Immature natural killer cell (primary cell): ENCODE measurements at regions not wholly inside any gene's neighbourhood (a gene's known extent, or its start where the extent isn't known, plus 50 kb on each side); places are given as distances from the start of the nearest gene placed in this dataset.

ENCODE experiments used
- DNase-seq, 3 donors: peaks; one replicate each; pipeline ENCODE4 v3.0.0; 2022; ENCODE audit warnings: mixed read lengths in 1 of 3
- H3K27ac Mint-ChIP-seq, 6 donors: one replicate each; pipeline ENCODE4 v1.8.0; 2020; ENCODE audit warnings: mixed read lengths in 6 of 6, mild to moderate bottlenecking in 5 of 6, inconsistent platforms in 4 of 6, moderate library complexity in 3 of 6
- H3K27me3 Mint-ChIP-seq, 3 donors: one replicate each; pipeline ENCODE4 v1.8.0; 2020 to 2021; ENCODE audit warnings: low read depth in 3 of 3, mild to moderate bottlenecking in 3 of 3, mixed read lengths in 3 of 3, moderate library complexity in 3 of 3, inconsistent platforms in 1 of 3
- H3K36me3 Mint-ChIP-seq, 3 donors: one replicate each; pipeline ENCODE4 v1.8.0; 2020; ENCODE audit warnings: mixed read lengths in 3 of 3, inconsistent platforms in 2 of 3, mild to moderate bottlenecking in 2 of 3
- H3K4me1 Mint-ChIP-seq, 2 donors: one replicate each; pipeline ENCODE4 v1.8.0; 2020; ENCODE audit warnings: inconsistent platforms in 2 of 2, mild to moderate bottlenecking in 2 of 2, mixed read lengths in 2 of 2, moderate library complexity in 1 of 2
- H3K4me3 Mint-ChIP-seq, 5 donors: one replicate each; pipeline ENCODE4 v1.8.0; 2020; ENCODE audit warnings: mild to moderate bottlenecking in 5 of 5, mixed read lengths in 5 of 5, inconsistent platforms in 3 of 5, moderate library complexity in 3 of 5
- H3K9me3 Mint-ChIP-seq, 6 donors: one replicate each; pipeline ENCODE4 v1.8.0; 2020; ENCODE audit warnings: mild to moderate bottlenecking in 6 of 6, mixed read lengths in 6 of 6, inconsistent platforms in 4 of 6, moderate library complexity in 3 of 6

DNA sequence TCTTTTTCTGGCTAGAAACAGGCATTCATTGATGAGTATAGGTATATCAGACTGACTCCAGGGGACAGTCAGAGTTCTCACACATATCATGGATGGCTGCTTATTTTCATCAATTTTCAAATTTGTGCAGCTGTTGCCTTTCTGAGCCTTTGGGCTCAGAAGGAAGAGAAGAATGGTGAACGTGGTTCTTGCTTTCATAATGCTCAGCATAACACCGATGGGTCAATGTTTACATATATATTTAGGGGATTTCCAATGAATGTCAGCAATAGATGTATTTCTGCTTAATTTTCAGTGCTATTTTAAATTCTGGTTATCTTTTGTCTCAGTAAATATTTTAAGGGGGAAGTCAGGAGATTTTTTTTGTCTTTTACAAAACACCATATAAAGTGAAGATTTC lies 581.4 kb upstream of the DPPA4 start:
- Mint-ChIP-seq H3K27me3 (peaks cover 0 to 2% (median 0%) of the 10 kb centered on the region in 3 donors), H3K4me1 (peaks cover 0 to 1% of the 10 kb centered on the region in 2 donors), H3K36me3 (peaks cover 0 to 2% (median 2%) of the 10 kb centered on the region in 3 donors), H3K4me3 (no peak overlapping the region), H3K27ac (no peak overlapping the region), H3K9me3 (peaks cover 0 to 6% (median 0%) of the 10 kb centered on the region in 6 donors)
- no peak for DNase-seq

DNA sequence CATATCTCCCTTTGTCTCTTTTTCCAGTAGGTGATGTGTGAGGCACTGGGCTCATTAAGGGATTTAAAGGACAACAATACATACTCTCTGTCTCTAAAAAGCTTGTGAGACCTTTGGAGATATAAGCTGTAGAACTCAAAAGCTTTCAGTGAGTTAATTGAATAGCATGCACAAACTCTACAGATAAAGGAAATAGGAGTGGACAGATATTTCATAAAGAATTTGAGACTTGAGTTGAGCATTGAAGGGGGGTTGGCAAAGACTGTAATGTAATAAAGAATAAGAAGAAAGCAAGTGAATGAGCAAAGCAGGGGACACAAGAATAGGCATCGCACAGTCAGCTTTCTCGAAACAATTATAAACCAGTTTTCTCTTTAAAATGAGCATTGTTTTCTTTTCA lies 583.4 kb upstream of the DPPA4 start:
- Mint-ChIP-seq H3K4me1 (peaks cover 0 to 1% of the 10 kb centered on the region in 2 donors), H3K36me3 (no peaks in the 10 kb centered on the region), H3K27me3 (peaks cover 0 to 2% (median 0%) of the 10 kb centered on the region in 3 donors), H3K4me3 (no peak overlapping the region), H3K9me3 (no peaks in the 10 kb centered on the region), H3K27ac (no peak overlapping the region)
- DNase-seq: no peak

DNA sequence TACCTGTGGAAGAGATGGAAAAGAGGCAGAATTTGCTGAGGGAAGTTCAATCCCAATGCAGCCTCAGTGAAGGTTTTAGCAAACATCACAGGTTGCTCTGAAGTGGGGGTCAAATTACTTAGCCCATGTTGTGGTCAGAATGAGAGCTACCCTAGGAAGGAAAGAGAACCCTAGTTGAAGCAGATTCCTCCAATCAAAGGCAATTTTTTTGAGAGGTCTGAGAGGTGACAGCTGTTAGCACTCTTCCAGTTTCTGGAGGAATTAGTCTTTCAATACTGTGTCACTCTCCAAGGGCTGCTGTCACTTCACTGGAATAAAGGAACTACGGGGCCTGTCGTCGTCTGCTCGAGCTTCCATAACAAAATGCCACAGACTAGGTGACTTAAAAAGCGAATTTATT lies 584.2 kb upstream of the DPPA4 start:
- no peak overlapping the region for H3K27ac Mint-ChIP-seq
- no peak overlapping the region for H3K4me3 Mint-ChIP-seq
- H3K27me3 Mint-ChIP-seq: peaks cover 0 to 2% (median 0%) of the 10 kb centered on the region in 3 donors
- DNase-seq: no peak
- H3K4me1 Mint-ChIP-seq: peaks cover 0 to 1% of the 10 kb centered on the region in 2 donors
- no peaks in the 10 kb centered on the region for H3K9me3 Mint-ChIP-seq
- H3K36me3 Mint-ChIP-seq: no peaks in the 10 kb centered on the region

DNA sequence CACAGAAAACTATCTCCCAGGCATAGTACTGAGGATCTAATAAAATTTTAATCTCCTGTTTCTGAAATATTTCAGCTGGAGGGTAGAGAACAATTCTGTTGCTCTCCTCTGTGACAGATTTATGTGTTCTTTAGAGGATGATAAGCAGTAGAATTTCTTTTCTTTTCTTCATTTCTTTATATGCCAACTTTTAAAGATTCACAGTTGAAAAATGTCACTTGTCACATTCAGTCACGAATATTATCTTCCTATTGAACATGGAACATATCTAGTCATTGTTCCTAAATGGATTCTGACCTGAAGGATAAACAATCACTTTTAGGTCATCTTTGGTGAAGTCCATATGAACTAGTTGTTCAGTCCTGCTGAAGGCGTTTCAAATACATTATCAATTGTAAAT lies 585.5 kb upstream of the DPPA4 start:
- H3K27ac Mint-ChIP-seq: no peak overlapping the region
- H3K9me3 Mint-ChIP-seq: no peaks in the 10 kb centered on the region
- DNase-seq: no peak
- H3K4me1 Mint-ChIP-seq: peaks cover 0 to 1% of the 10 kb centered on the region in 2 donors
- H3K36me3 Mint-ChIP-seq: no peaks in the 10 kb centered on the region
- H3K27me3 Mint-ChIP-seq: peaks cover 0 to 2% (median 0%) of the 10 kb centered on the region in 3 donors
- no peak overlapping the region for H3K4me3 Mint-ChIP-seq

DNA sequence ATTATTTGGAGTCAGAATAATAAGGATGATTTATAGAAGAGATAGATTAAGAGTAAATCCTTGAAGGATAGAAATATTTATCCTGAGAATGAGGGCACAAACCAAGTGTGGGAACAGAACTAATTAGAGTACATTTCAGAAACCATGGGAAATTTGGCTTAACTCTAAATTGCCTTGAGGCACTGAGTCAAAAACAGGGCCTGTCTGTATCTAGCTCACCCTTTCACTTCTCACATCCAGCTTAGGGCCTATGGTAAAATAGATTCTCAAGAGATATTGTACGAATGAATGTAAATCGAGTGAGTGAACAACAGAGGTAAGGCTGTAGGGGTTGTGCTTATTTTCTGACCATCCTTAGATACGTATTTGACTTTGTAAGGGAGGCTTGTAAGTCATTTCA lies 586.1 kb upstream of the DPPA4 start:
- Mint-ChIP-seq H3K4me1 (peaks cover 0 to 1% of the 10 kb centered on the region in 2 donors), H3K9me3 (no peaks in the 10 kb centered on the region), H3K36me3 (no peaks in the 10 kb centered on the region), H3K27ac (no peak overlapping the region), H3K27me3 (peaks cover 0 to 3% (median 2%) of the 10 kb centered on the region in 3 donors), H3K4me3 (no peak overlapping the region)
- no peak for DNase-seq

DNA sequence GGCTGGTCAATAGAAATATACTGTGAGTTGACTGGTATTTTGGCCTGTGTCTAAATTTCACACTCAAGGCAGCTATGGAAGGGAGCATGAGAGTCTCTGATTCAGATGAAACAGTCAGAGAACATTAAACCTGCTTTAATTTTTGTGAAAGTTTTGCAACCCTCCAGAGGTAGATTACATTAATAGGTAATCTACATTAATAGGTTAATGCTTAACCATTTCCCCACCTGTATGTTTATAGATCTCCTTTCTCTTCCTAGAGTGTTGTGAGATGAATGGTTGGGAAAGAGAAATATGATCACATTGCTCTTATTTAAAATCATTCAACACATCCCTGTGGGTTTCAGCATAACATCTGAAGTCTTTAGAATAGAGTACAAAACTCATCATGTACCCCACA lies 586.9 kb upstream of the DPPA4 start:
- Mint-ChIP-seq H3K9me3 (no peaks in the 10 kb centered on the region), H3K4me1 (peaks cover 0 to 1% of the 10 kb centered on the region in 2 donors), H3K27me3 (peaks cover 0 to 3% (median 2%) of the 10 kb centered on the region in 3 donors), H3K4me3 (no peak overlapping the region), H3K36me3 (no peaks in the 10 kb centered on the region), H3K27ac (no peak overlapping the region)
- DNase-seq: no peak

DNA sequence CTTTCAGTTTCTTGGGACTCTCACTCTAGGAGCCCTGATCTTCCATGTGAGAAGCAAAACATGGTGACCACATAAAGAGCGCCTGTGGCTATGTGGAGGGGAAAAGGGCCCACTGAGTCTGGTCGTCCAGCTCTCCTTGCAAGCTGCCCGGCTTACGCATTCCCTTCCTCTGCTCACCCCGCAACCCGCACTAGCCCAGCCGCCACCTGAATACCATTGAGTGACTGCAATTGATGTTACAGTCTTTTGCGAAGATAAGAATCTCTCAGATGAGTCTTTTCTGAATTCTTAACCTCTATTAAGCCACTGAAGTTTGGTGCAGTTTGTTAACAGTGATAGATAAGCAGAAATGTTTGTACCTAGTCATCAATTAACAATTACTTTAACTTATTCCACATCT lies 589.0 kb upstream of the DPPA4 start:
- Mint-ChIP-seq H3K4me1 (peaks cover 0 to 1% of the 10 kb centered on the region in 2 donors), H3K4me3 (no peak overlapping the region), H3K27me3 (peaks cover 0 to 7% (median 5%) of the 10 kb centered on the region in 3 donors), H3K36me3 (no peaks in the 10 kb centered on the region), H3K27ac (no peak overlapping the region), H3K9me3 (no peaks in the 10 kb centered on the region)
- DNase-seq: no peak

DNA sequence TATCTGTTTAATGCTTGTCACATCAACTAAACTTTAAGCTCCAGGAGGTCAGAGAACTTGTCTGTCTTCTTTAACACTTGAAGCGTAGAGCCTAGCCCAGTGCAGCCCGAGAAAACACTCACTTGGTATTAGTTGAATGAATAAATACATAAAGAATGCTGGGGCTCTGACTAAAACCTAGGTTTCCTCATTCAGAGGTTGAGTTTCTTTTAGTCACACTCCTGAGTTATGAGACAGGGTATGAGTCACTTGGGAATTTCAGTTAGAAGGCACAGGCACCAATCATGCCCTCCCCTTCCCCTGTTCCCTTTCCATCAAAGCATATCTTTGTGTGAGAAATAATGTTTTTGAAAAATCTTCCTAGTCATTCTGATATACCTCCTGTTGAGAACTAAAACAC lies 589.8 kb upstream of the DPPA4 start:
- peaks cover 0 to 7% (median 5%) of the 10 kb centered on the region in 3 donors for H3K27me3 Mint-ChIP-seq
- DNase-seq: no peak
- H3K36me3 Mint-ChIP-seq: no peaks in the 10 kb centered on the region
- H3K27ac Mint-ChIP-seq: no peak overlapping the region
- H3K4me1 Mint-ChIP-seq: peaks cover 0 to 1% of the 10 kb centered on the region in 2 donors
- H3K9me3 Mint-ChIP-seq: no peaks in the 10 kb centered on the region
- H3K4me3 Mint-ChIP-seq: no peak overlapping the region

DNA sequence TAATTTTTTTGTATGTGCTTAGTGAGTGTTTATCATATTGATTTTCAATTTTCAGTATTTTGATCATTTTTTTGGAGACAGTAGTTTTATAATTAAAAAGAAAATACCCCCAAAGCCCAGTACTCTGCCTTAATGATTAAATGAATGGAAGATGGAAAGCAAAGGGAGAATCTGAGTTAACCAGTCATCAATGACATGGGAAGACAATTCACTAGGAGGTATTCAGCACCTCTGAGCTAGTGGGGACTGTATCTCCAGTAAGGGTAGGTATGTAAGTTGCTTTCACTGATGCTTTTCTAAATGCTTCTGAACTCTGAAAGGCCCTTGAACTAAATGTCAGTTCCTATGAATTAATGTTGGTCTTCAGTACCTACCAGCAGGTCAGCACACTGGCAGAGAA lies 590.4 kb upstream of the DPPA4 start:
- DNase-seq: no peak
- Mint-ChIP-seq H3K9me3 (no peaks in the 10 kb centered on the region), H3K27ac (no peak overlapping the region), H3K4me1 (peaks cover 0 to under 1% of the 10 kb centered on the region in 2 donors), H3K27me3 (peaks cover 0 to 7% (median 5%) of the 10 kb centered on the region in 3 donors), H3K4me3 (no peak overlapping the region), H3K36me3 (no peaks in the 10 kb centered on the region)

DNA sequence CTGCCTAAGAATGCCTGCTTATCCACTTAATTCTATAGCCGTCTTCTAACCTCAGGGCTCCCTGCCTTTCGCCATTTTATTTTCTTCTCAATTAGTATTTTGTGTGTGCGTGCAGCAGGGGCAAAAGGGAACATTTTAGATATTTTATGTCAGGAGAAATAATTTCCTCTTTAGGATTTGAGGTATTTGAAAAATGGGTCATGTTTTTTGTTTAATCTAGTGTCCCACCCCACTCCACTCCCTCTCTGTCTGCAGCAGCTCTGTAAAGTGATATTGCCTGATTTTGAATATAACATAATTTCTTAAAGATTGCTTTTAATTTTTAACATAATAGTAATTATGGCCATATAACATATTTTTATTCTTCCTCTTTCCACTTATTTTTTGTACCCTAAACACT lies 593.2 kb upstream of the DPPA4 start:
- Mint-ChIP-seq H3K36me3 (no peaks in the 10 kb centered on the region), H3K27ac (peak overlapping the region in 1 of 6 donors; percentile 12), H3K9me3 (no peaks in the 10 kb centered on the region), H3K4me1 (no peaks in the 10 kb centered on the region), H3K4me3 (no peak overlapping the region), H3K27me3 (peaks cover 0 to 10% (median 5%) of the 10 kb centered on the region in 3 donors)
- DNase-seq: no peak

DNA sequence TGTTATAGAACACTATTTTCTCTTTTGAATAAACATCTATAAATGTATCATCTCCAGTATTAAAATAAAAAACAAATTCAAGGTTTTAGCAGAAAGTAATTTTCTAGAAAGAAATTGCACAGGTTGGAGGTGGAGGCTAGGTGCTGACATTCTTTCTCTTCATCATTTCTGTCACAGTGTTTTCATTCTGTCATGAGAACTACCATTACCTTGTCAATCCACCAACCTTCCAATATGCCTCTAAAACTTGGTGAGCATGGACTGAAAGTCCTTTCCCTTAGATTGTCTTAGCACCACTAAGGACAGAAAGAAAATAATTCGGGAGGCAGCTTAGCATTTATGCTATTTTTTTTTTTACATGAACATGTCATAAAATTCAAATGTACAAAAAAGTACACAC lies 596.2 kb upstream of the DPPA4 start:
- H3K4me1 Mint-ChIP-seq: no peaks in the 10 kb centered on the region
- H3K36me3 Mint-ChIP-seq: no peaks in the 10 kb centered on the region
- no peak for DNase-seq
- peaks cover 0 to 7% (median 5%) of the 10 kb centered on the region in 3 donors for H3K27me3 Mint-ChIP-seq
- H3K9me3 Mint-ChIP-seq: no peaks in the 10 kb centered on the region
- H3K4me3 Mint-ChIP-seq: no peak overlapping the region
- no peak overlapping the region for H3K27ac Mint-ChIP-seq

DNA sequence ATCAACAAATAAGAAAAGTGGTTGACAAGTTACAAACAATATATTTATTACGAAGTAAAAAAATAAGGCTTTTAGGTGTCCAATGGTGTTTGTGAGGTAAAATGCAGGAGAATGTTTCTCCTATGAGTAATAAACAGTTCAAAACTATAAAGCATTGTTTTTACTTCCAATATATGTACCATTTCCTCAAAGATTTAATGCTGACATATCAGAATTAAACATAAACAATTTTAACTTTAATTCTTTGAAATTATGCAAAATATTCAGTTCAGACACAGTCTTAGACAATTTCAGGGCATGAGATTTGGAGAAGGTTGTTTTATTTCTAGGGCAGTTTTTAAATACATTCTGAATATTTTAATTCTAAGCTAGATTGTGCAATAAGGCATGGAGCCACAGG lies 602.5 kb upstream of the DPPA4 start:
- H3K36me3 Mint-ChIP-seq: no peaks in the 10 kb centered on the region
- no peak for DNase-seq
- H3K27me3 Mint-ChIP-seq: peaks cover 0 to 4% (median 3%) of the 10 kb centered on the region in 3 donors
- H3K9me3 Mint-ChIP-seq: no peaks in the 10 kb centered on the region
- H3K4me1 Mint-ChIP-seq: no peaks in the 10 kb centered on the region
- no peak overlapping the region for H3K4me3 Mint-ChIP-seq
- no peak overlapping the region for H3K27ac Mint-ChIP-seq

DNA sequence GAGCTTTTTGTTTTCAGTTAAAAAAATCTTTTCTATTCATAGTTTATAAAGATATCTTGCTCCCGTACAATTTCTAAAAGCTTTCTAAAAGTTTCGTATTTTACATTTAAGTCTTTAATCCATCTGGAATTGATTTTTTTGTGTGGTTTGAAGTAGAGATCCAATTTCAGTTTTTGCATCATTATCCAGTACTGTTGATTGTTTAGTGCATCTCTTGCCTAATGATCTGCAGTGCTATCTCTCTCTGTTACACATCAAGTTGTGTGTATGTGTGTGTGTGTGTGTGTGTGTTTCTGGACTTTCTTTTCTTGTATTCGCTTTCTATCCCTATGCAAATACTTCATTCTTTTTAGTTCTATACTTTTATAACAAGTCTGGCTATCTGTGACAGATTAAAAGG lies 605.8 kb upstream of the DPPA4 start:
- no peak overlapping the region for H3K4me3 Mint-ChIP-seq
- H3K9me3 Mint-ChIP-seq: no peaks in the 10 kb centered on the region
- no peaks in the 10 kb centered on the region for H3K4me1 Mint-ChIP-seq
- no peak for DNase-seq
- peaks cover 0 to 7% (median 0%) of the 10 kb centered on the region in 3 donors for H3K27me3 Mint-ChIP-seq
- H3K36me3 Mint-ChIP-seq: no peaks in the 10 kb centered on the region
- H3K27ac Mint-ChIP-seq: no peak overlapping the region

DNA sequence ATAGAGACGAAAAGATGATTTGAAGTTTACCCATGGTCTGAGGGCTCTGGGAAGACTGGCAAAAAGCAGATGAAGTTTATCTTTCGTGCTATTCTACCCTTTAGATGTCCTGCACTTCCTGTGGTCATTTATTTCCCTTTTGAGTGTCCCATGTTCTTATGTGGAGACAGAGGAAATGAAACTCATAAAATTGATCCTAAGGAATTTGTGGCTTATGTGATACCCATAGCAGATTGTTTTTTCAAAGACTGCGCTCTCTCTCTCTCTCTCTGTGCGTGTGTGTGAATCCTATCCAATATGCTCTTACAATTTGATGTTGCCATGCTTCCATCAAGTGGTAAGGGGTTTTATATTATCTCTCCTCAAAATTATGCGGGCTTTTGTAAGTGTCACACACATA lies 607.5 kb upstream of the DPPA4 start:
- Mint-ChIP-seq H3K9me3 (no peaks in the 10 kb centered on the region), H3K4me3 (no peak overlapping the region), H3K27ac (no peak overlapping the region), H3K4me1 (no peaks in the 10 kb centered on the region), H3K27me3 (peaks cover 0 to 5% (median 0%) of the 10 kb centered on the region in 3 donors), H3K36me3 (no peaks in the 10 kb centered on the region)
- no peak for DNase-seq

DNA sequence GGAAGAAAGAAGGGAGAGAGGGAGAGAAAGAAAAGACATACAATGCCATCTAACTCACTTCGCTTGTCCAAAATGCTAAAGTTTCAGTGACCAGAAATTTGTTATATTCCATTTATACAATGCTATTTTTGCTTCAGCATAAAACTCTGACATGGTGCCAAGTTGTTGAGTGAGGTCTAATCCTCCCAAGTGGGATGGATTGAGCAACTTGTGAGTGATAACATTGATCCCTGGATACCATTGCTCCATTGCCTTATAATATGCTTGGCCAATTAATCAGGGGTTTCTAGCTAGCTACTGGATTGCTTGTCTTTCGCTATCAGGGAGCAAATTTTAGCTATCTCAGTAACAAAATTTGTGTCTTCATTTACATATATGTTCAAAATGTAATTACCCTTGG lies 615.6 kb upstream of the DPPA4 start:
- H3K36me3 Mint-ChIP-seq: no peaks in the 10 kb centered on the region
- no peak overlapping the region for H3K27ac Mint-ChIP-seq

More for the DNA sequence above, 615.6 kb upstream of the DPPA4 start:
- Mint-ChIP-seq H3K4me3 (no peak overlapping the region), H3K9me3 (peaks cover 0 to 1% (median 0%) of the 10 kb centered on the region in 6 donors), H3K27me3 (peaks cover 0 to 4% (median 2%) of the 10 kb centered on the region in 3 donors), H3K4me1 (no peaks in the 10 kb centered on the region)
- no peak for DNase-seq
